GM12891 (cell line): ENCODE measurements at regions not wholly inside any gene's neighbourhood (a gene's known extent, or its start where the extent isn't known, plus 50 kb on each side); places are given as distances from the start of the nearest gene placed in this dataset.

Source experiments
- POLR2A ChIP-seq: IDR thresholded peaks from 2 replicates; pipeline ENCODE4 v1.6.1; 2011; ENCODE audit warnings: low read depth, low read length, control low read depth
- POLR2AphosphoS5 ChIP-seq: IDR thresholded peaks from 2 replicates; pipeline ENCODE4 v1.6.1; 2011; ENCODE audit warnings: low read depth, low read length, control low read depth
- POU2F2 ChIP-seq: IDR thresholded peaks from 2 replicates; pipeline ENCODE4 v1.6.1; 2011; ENCODE audit warnings: low read depth, mild to moderate bottlenecking, control low read depth, low read length, moderate library complexity
- TAF1 ChIP-seq: IDR thresholded peaks from 2 replicates; pipeline ENCODE4 v1.6.1; 2011; ENCODE audit warnings: low read depth, low read length, control low read depth

GRCh38 chr2:192591617-192592016, 396.9 kb upstream of the TMEFF2 start:
- no peak for TF ChIP-seq POLR2A
- TF ChIP-seq TAF1 = no peak
- TF ChIP-seq POLR2AphosphoS5 = no peak
- no peak for TF ChIP-seq POU2F2
